ENCODE measurements at regions not wholly inside any gene's neighbourhood (a gene's known extent, or its start where the extent isn't known, plus 50 kb on each side); places are given as distances from the start of the nearest gene placed in this dataset.
"Not testable (repeated sequence)": the region's sequence is repeated elsewhere in the genome, so short reads cannot be mapped to it uniquely, and the experiment has no call there.

GRCh38 chr1:173268786-173269277 is 61.7 kb upstream of the TNFSF4 start:
- DNase-seq (ENCODE audit: low read depth, low spot score), result no peak
- H3K27me3 Mint-ChIP-seq (ENCODE audit: low read depth), result no peaks in the 10 kb centered on the region
- TF ChIP-seq, protein P1, sequence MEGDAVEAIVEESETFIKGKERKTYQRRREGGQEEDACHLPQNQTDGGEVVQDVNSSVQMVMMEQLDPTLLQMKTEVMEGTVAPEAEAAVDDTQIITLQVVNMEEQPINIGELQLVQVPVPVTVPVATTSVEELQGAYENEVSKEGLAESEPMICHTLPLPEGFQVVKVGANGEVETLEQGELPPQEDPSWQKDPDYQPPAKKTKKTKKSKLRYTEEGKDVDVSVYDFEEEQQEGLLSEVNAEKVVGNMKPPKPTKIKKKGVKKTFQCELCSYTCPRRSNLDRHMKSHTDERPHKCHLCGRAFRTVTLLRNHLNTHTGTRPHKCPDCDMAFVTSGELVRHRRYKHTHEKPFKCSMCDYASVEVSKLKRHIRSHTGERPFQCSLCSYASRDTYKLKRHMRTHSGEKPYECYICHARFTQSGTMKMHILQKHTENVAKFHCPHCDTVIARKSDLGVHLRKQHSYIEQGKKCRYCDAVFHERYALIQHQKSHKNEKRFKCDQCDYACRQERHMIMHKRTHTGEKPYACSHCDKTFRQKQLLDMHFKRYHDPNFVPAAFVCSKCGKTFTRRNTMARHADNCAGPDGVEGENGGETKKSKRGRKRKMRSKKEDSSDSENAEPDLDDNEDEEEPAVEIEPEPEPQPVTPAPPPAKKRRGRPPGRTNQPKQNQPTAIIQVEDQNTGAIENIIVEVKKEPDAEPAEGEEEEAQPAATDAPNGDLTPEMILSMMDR (conservative IDR thresholded peaks at IDR 0.05), result no peak
- H3K36me3 Mint-ChIP-seq (ENCODE audit: low read depth), result no peaks in the 10 kb centered on the region
- no peaks in the 10 kb centered on the region for H3K4me1 Mint-ChIP-seq
- H3K9me3 Mint-ChIP-seq, result peaks cover 2% of the 10 kb centered on the region
- no peak overlapping the region for H3K4me3 Mint-ChIP-seq
- no peak overlapping the region for H3K27ac Mint-ChIP-seq (ENCODE audit: unreplicated experiment)

DNA sequence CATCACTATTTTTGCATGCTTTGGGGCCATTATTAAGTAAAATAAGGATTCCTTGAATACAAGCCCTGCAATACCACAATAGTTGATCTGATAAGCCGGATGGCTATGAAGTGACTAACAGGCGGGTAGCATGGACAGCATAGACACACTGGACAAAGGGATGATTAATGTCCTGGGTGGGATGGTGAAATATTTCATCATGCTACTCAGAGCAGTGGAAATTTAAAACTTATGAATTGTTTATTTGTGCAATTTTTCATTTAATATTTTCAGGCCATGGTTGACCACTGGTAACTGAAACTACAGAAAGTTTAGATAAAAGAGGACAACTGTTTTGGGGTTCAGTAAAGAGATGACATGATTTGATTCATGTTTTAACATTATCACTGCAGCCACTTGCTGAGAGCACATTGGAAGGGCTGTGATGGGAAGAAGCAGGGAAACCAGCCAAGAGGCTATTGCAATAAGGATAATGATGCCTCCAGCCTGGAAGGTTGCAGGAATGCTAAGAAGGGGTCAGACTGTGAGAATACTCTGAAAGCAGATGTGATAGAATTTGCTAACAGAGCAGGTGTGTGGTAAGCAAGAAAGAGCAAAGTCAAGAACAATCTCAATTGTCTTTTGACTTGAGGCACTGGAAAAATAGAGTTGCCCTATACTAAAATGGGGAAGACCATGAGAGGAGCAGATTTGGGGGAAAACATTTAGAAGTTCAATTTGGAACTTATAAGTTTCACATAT is 62.5 kb upstream of the TNFSF4 start:
- peaks cover 2% of the 10 kb centered on the region for H3K9me3 Mint-ChIP-seq
- TF ChIP-seq, protein P1 (conservative IDR thresholded peaks at IDR 0.05), result no peak
- H3K36me3 Mint-ChIP-seq (ENCODE audit: low read depth), result no peaks in the 10 kb centered on the region
- H3K27me3 Mint-ChIP-seq (ENCODE audit: low read depth), result no peaks in the 10 kb centered on the region
- H3K4me1 Mint-ChIP-seq, result no peaks in the 10 kb centered on the region
- H3K27ac Mint-ChIP-seq (ENCODE audit: unreplicated experiment), result no peak overlapping the region
- no peak overlapping the region for H3K4me3 Mint-ChIP-seq
- no peak for DNase-seq (ENCODE audit: low read depth, low spot score)

- H3K4me1 Mint-ChIP-seq, result no peaks in the 10 kb centered on the region
- DNase-seq (ENCODE audit: low read depth, low spot score), result no peak
- H3K27me3 Mint-ChIP-seq (ENCODE audit: low read depth), result no peaks in the 10 kb centered on the region
- no peak overlapping the region for H3K27ac Mint-ChIP-seq (ENCODE audit: unreplicated experiment)
- H3K9me3 Mint-ChIP-seq, result peaks cover 2% of the 10 kb centered on the region
- no peaks in the 10 kb centered on the region for H3K36me3 Mint-ChIP-seq (ENCODE audit: low read depth)
- TF ChIP-seq, protein P1 (conservative IDR thresholded peaks at IDR 0.05), result no peak
- no peak overlapping the region for H3K4me3 Mint-ChIP-seq
Measured at GRCh38 chr1:173270243-173270642, 63.1 kb upstream of the TNFSF4 start.

DNA sequence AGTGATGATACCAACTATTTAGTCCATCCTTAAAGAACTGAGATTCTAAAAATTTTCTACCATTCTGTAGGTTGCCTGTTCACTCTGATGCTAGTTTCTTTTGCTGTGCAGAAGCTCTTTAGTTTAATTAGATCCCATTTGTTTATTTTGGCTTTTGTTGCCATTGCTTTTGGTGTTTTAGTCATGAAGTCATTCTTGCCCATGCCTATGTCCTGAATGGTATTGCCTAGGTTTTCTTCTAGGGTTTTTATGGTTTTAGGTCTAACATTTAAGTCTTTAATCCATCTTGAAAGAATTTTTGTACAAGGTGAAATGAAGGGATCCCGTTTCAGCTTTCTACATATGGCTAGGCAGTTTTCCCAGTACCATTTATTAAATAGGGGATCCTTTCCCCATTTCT is 63.9 kb upstream of the TNFSF4 start:
- not testable (repeated sequence) for H3K4me3 Mint-ChIP-seq; DNase-seq (ENCODE audit: low read depth, low spot score); H3K27me3 Mint-ChIP-seq (ENCODE audit: low read depth)

DNA sequence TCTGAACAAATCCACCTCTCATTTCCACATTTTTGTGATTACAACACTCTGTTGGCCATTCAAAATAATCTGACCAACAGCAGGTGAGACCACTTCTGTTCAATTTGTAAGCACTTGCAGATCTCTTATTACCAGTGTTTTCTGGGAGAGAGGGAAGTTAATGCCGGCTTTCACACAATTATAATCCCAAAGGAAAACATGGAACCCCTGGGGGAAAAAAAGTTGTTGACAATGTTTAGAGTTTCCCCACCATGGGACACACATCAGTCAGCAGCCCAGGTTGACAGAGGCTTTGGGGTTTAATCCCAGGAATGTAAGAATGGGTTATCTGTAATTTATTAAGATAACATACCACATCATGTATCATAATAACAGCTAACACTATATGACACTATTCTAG is 68.4 kb upstream of the TNFSF4 start:
- no peaks in the 10 kb centered on the region for H3K36me3 Mint-ChIP-seq (ENCODE audit: low read depth)
- no peak for DNase-seq (ENCODE audit: low read depth, low spot score)
- TF ChIP-seq, protein P1 (conservative IDR thresholded peaks at IDR 0.05), result no peak
- H3K27me3 Mint-ChIP-seq (ENCODE audit: low read depth), result no peaks in the 10 kb centered on the region
- peaks cover under 1% of the 10 kb centered on the region for H3K9me3 Mint-ChIP-seq
- no peak overlapping the region for H3K27ac Mint-ChIP-seq (ENCODE audit: unreplicated experiment)
- H3K4me3 Mint-ChIP-seq, result no peak overlapping the region
- no peaks in the 10 kb centered on the region for H3K4me1 Mint-ChIP-seq

More for the DNA sequence above, 63.9 kb upstream of the TNFSF4 start:
- H3K4me1 Mint-ChIP-seq; H3K36me3 Mint-ChIP-seq (ENCODE audit: low read depth); H3K27ac Mint-ChIP-seq (ENCODE audit: unreplicated experiment); H3K9me3 Mint-ChIP-seq: not testable (repeated sequence)
